Transverse colon (tissue), 3 donors: ENCODE measurements at regions not wholly inside any gene's neighbourhood (a gene's known extent, or its start where the extent isn't known, plus 50 kb on each side); places are given as distances from the start of the nearest gene placed in this dataset.

Experiments
- POLR2A ChIP-seq: fragments of 450-650 bp; IDR thresholded peaks from one replicate; pipeline ENCODE4 v1.6.1; 2016; ENCODE audit warnings: antibody characterized with exemption, mild to moderate bottlenecking, moderate library complexity
- POLR2AphosphoS5 ChIP-seq, 3 donors: sonication (generic); formaldehyde crosslinking; IDR thresholded peaks; one replicate each; pipeline ENCODE4 v1.6.1; 2016; ENCODE audit warnings: antibody characterized with exemption in 3 of 3

GRCh38 chr1:232262991-232263390, 366.9 kb downstream of the SIPA1L2 start:
- no peak for TF ChIP-seq POLR2A
- no peak for TF ChIP-seq POLR2AphosphoS5 (IDR thresholded peaks at IDR 0.05)
